ENCODE measurements at regions not wholly inside any gene's neighbourhood (a gene's known extent, or its start where the extent isn't known, plus 50 kb on each side); places are given as distances from the start of the nearest gene placed in this dataset.

DNA sequence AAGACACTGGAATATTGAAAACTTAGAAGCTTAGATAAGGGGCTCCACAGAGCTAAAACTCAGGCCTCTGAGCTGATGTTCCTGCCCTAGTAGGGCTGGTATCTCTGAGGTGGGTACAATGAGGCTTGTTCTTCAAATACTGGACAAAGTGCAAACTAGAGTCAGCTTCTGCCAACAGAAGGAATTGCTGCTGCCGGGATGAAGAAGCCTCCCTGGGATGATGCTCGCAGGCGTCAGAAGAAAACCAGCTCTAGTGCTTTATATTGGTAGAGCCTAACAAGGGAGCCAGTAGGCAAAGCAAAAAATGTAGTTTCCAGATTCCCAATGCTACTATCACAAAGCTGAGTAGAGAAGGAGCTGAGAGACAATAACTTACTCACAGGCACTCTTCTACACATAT, 118.1 kb downstream of the FOXI3 start:
- ChIA-PET POLR2A (interaction anchor here (0.7 kb wide), 1 partner anchor 8 kb away, joined by 4 read pairs; no protein-coding TSS in a partner anchor), CTCF (interaction anchor here (1.0 to 2.6 kb wide), 4 partner anchors 8 to 70 kb away, joined by 3 to 6 read pairs (median 4); no protein-coding TSS in a partner anchor), RAD21 (ENCODE audit: unreplicated experiment) (no interaction called here), SMC1A (ENCODE audit: uncharacterized antibody, unreplicated experiment) (interaction anchor here (1.6 kb wide), 2 partner anchors 8 to 12 kb away, joined by 7 read pairs; no protein-coding TSS in a partner anchor)
- no peak overlapping the region for H3K4me2 ChIP-seq (ENCODE audit: control insufficient read depth, insufficient read depth)
- no peak overlapping the region for H3K4me3 ChIP-seq
- in situ Hi-C loops (cut with MboI), result no loop called here
- WGBS (ENCODE audit: insufficient coverage, insufficient replicate concordance, low lambda C conversion rate, missing lambda C conversion rate), result 72% methylated on average over 3 of the region's 3 CpGs
- no peak overlapping the region for H3K9ac ChIP-seq (ENCODE audit: control insufficient read depth, insufficient read depth, low read length)
- H2AFZ ChIP-seq (ENCODE audit: control insufficient read depth, low read depth, low read length), result no peak overlapping the region
- no TSS peak for BruUV-seq (replicated peaks)
- no peaks in the 10 kb centered on the region for H4K20me1 ChIP-seq (ENCODE audit: control insufficient read depth, insufficient read depth)
- H3K79me2 ChIP-seq (ENCODE audit: control insufficient read depth, insufficient read depth, low read length), result no peaks in the 10 kb centered on the region
- no peak overlapping the region for H3K27ac ChIP-seq (ENCODE audit: control insufficient read depth, insufficient read depth)
- intact Hi-C loops (cut with micrococcal nuclease; ENCODE audit: unreplicated experiment), result loop anchor here (5.0 to 10.0 kb wide), 2 partner anchors 67 to 280 kb away; partner anchors contain the start of gene KRCC1
- FAIRE-seq, result no peak
- DNase-seq (ENCODE audit: low read depth, low spot score), result no peak
- H3K9me3 ChIP-seq (replicated peaks; ENCODE audit: control insufficient read depth, insufficient read depth, low read length), result no peaks in the 10 kb centered on the region
- H3K36me3 ChIP-seq (ENCODE audit: control insufficient read depth in 2 of 2, insufficient read depth in 2 of 2, low read length in 1 of 2), result no peaks in the 10 kb centered on the region
- H3K27me3 ChIP-seq (replicated peaks in 1 of 2; ENCODE audit: control insufficient read depth in 2 of 2, insufficient read depth in 2 of 2, low read length in 1 of 2), result no peaks in the 10 kb centered on the region
- no peak for ATAC-seq
- no peaks in the 10 kb centered on the region for H3K4me1 ChIP-seq (ENCODE audit: control insufficient read depth, insufficient read depth, low read length)
- no peak for TF ChIP-seq RAD21 (IDR thresholded peaks at IDR 0.05; ENCODE audit: insufficient read depth, low read depth, low read length)
- no peak for TF ChIP-seq SMAD5 (IDR thresholded peaks at IDR 0.05; ENCODE audit: low read depth)
- TF ChIP-seq SMC3 (IDR thresholded peaks at IDR 0.05; ENCODE audit: borderline replicate concordance, low read length), result no peak
- TF ChIP-seq, protein P1, sequence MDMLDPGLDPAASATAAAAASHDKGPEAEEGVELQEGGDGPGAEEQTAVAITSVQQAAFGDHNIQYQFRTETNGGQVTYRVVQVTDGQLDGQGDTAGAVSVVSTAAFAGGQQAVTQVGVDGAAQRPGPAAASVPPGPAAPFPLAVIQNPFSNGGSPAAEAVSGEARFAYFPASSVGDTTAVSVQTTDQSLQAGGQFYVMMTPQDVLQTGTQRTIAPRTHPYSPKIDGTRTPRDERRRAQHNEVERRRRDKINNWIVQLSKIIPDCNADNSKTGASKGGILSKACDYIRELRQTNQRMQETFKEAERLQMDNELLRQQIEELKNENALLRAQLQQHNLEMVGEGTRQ (IDR thresholded peaks at IDR 0.05; ENCODE audit: borderline replicate concordance, low read depth, low read length), result no peak
- TF ChIP-seq SRF (IDR thresholded peaks at IDR 0.05; ENCODE audit: low read depth in 2 of 2, low read length in 2 of 2), result no peak
- TF ChIP-seq, protein P2, sequence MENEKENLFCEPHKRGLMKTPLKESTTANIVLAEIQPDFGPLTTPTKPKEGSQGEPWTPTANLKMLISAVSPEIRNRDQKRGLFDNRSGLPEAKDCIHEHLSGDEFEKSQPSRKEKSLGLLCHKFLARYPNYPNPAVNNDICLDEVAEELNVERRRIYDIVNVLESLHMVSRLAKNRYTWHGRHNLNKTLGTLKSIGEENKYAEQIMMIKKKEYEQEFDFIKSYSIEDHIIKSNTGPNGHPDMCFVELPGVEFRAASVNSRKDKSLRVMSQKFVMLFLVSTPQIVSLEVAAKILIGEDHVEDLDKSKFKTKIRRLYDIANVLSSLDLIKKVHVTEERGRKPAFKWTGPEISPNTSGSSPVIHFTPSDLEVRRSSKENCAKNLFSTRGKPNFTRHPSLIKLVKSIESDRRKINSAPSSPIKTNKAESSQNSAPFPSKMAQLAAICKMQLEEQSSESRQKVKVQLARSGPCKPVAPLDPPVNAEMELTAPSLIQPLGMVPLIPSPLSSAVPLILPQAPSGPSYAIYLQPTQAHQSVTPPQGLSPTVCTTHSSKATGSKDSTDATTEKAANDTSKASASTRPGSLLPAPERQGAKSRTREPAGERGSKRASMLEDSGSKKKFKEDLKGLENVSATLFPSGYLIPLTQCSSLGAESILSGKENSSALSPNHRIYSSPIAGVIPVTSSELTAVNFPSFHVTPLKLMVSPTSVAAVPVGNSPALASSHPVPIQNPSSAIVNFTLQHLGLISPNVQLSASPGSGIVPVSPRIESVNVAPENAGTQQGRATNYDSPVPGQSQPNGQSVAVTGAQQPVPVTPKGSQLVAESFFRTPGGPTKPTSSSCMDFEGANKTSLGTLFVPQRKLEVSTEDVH (IDR thresholded peaks at IDR 0.05; ENCODE audit: low read depth, partially characterized antibody), result no peak
- TF ChIP-seq, protein P3, sequence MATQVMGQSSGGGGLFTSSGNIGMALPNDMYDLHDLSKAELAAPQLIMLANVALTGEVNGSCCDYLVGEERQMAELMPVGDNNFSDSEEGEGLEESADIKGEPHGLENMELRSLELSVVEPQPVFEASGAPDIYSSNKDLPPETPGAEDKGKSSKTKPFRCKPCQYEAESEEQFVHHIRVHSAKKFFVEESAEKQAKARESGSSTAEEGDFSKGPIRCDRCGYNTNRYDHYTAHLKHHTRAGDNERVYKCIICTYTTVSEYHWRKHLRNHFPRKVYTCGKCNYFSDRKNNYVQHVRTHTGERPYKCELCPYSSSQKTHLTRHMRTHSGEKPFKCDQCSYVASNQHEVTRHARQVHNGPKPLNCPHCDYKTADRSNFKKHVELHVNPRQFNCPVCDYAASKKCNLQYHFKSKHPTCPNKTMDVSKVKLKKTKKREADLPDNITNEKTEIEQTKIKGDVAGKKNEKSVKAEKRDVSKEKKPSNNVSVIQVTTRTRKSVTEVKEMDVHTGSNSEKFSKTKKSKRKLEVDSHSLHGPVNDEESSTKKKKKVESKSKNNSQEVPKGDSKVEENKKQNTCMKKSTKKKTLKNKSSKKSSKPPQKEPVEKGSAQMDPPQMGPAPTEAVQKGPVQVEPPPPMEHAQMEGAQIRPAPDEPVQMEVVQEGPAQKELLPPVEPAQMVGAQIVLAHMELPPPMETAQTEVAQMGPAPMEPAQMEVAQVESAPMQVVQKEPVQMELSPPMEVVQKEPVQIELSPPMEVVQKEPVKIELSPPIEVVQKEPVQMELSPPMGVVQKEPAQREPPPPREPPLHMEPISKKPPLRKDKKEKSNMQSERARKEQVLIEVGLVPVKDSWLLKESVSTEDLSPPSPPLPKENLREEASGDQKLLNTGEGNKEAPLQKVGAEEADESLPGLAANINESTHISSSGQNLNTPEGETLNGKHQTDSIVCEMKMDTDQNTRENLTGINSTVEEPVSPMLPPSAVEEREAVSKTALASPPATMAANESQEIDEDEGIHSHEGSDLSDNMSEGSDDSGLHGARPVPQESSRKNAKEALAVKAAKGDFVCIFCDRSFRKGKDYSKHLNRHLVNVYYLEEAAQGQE (IDR thresholded peaks at IDR 0.05; ENCODE audit: low read depth, low read length), result no peak
- TF ChIP-seq ZZZ3 (IDR thresholded peaks at IDR 0.05; ENCODE audit: control insufficient read depth, insufficient read length, low read depth), result no peak
- TF ChIP-seq, protein P4, sequence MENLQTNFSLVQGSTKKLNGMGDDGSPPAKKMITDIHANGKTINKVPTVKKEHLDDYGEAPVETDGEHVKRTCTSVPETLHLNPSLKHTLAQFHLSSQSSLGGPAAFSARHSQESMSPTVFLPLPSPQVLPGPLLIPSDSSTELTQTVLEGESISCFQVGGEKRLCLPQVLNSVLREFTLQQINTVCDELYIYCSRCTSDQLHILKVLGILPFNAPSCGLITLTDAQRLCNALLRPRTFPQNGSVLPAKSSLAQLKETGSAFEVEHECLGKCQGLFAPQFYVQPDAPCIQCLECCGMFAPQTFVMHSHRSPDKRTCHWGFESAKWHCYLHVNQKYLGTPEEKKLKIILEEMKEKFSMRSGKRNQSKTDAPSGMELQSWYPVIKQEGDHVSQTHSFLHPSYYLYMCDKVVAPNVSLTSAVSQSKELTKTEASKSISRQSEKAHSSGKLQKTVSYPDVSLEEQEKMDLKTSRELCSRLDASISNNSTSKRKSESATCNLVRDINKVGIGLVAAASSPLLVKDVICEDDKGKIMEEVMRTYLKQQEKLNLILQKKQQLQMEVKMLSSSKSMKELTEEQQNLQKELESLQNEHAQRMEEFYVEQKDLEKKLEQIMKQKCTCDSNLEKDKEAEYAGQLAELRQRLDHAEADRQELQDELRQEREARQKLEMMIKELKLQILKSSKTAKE (IDR thresholded peaks at IDR 0.05; ENCODE audit: low read depth, poor library complexity, severe bottlenecking), result no peak
- no peak for TF ChIP-seq CBFB (IDR thresholded peaks at IDR 0.05; ENCODE audit: low read depth)
